DMS153 (cell line): ENCODE measurements at regions not wholly inside any gene's neighbourhood (a gene's known extent, or its start where the extent isn't known, plus 50 kb on each side); places are given as distances from the start of the nearest gene placed in this dataset.
A peak's percentile ranks its signal among the peaks of the same experiment; 100 is the strongest.

Experiments
- DNase-seq: peaks from one replicate; lab custom pipeline; 2025; lab: John Stamatoyannopoulos, UW

- DNase-seq, result no peak
These were observed 307.7 kb upstream of the NFE2L3 start for GRCh38 chr7:25844102-25844870.

GRCh38 chr7:25845464-25845863, 306.5 kb upstream of the NFE2L3 start:
- no peak for DNase-seq

GRCh38 chr7:25846722-25847121, 305.3 kb upstream of the NFE2L3 start:
- DNase-seq, result no peak

- no peak for DNase-seq
These were observed 304.5 kb upstream of the NFE2L3 start for GRCh38 chr7:25847336-25848070.

- no peak for DNase-seq
These were observed 302.4 kb upstream of the NFE2L3 start for GRCh38 chr7:25849500-25850184.

GRCh38 chr7:25850216-25850615, 301.8 kb upstream of the NFE2L3 start:
- no peak for DNase-seq

- DNase-seq, result no peak
These were observed 301.3 kb upstream of the NFE2L3 start for GRCh38 chr7:25850735-25851134.

- peak; percentile 80 for DNase-seq
These were observed 300.4 kb upstream of the NFE2L3 start for GRCh38 chr7:25851332-25852210.

GRCh38 chr7:25852211-25852938, 299.6 kb upstream of the NFE2L3 start:
- DNase-seq, result no peak

- DNase-seq, result no peak
These were observed 299.1 kb upstream of the NFE2L3 start for GRCh38 chr7:25852939-25853271.

- no peak for DNase-seq
These were observed 298.7 kb upstream of the NFE2L3 start for GRCh38 chr7:25853314-25853713.

- no peak for DNase-seq
These were observed 297.9 kb upstream of the NFE2L3 start for GRCh38 chr7:25854059-25854458.

GRCh38 chr7:25854608-25855497, 297.1 kb upstream of the NFE2L3 start:
- peak; percentile 100 for DNase-seq

GRCh38 chr7:25855854-25856782, 295.9 kb upstream of the NFE2L3 start:
- DNase-seq, result peak; percentile 78

GRCh38 chr7:25857376-25858067, 294.5 kb upstream of the NFE2L3 start:
- DNase-seq, result peak; percentile 88

- no peak for DNase-seq
These were observed 293.8 kb upstream of the NFE2L3 start for GRCh38 chr7:25858200-25858524.

- peak; percentile 28 for DNase-seq
These were observed 293.2 kb upstream of the NFE2L3 start for GRCh38 chr7:25858525-25859411.
